Keratinocyte (primary cell): ENCODE measurements at regions not wholly inside any gene's neighbourhood (a gene's known extent, or its start where the extent isn't known, plus 50 kb on each side); places are given as distances from the start of the nearest gene placed in this dataset.

Source experiments
- DNase-seq: peaks from one replicate; pipeline ENCODE4 v3.0.0-alpha.2; 2011; ENCODE audit warnings: low read depth, missing footprints, low spot score
- FAIRE-seq: peaks from 2 replicates; lab custom pipeline; 2011; peaks lifted over from hg19 to GRCh38; lab: Jason Lieb, UNC
- H2AFZ ChIP-seq: 2 replicates; pipeline ENCODE4 v1.6.0; 2012; ENCODE audit warnings: low read length, control low read depth, inconsistent platforms; ENCODE audit not compliant: control insufficient read depth
- H3K27ac ChIP-seq: 2 replicates; pipeline ENCODE4 v1.5.1; 2011; ENCODE audit warnings: low read length; ENCODE audit not compliant: control insufficient read depth, insufficient read depth
- H3K27me3 ChIP-seq: 3 replicates; pipeline ENCODE4 v1.6.0; 2011; ENCODE audit warnings: low read length; ENCODE audit not compliant: control insufficient read depth, insufficient read depth; ENCODE audit errors: extremely low read depth
- H3K36me3 ChIP-seq, 2 experiments: 2 replicates in 1 of 2; 3 replicates in 1 of 2; pipeline ENCODE4 v1.5.1; 2011; ENCODE audit warnings: low read length in 2 of 2, mild to moderate bottlenecking in 1 of 2; ENCODE audit not compliant: control insufficient read depth in 2 of 2, insufficient read depth in 2 of 2; ENCODE audit errors: extremely low read depth in 1 of 2
- H3K4me1 ChIP-seq: 3 replicates; pipeline ENCODE4 v1.5.1; 2011; ENCODE audit warnings: low read length; ENCODE audit not compliant: control insufficient read depth, insufficient read depth; ENCODE audit errors: extremely low read depth
- H3K4me2 ChIP-seq: 3 replicates; pipeline ENCODE4 v1.6.0; 2011; ENCODE audit warnings: low read depth, low read length; ENCODE audit not compliant: control insufficient read depth, insufficient read depth; ENCODE audit errors: extremely low read depth
- H3K4me3 ChIP-seq, 3 experiments: fragments of 200-600 bp in 1 of 3; sonication (generic) in 1 of 3; 2 replicates in 2 of 3; 3 replicates in 1 of 3; pipeline ENCODE4 v1.5.1; 2011 to 2016; ENCODE audit warnings: low read length in 3 of 3, mild to moderate bottlenecking in 3 of 3, control low read depth in 2 of 3, inconsistent platforms in 1 of 3, low read depth in 1 of 3, mixed read lengths in 1 of 3, mixed run types in 1 of 3, moderate library complexity in 1 of 3; ENCODE audit not compliant: control insufficient read depth in 2 of 3, insufficient read depth in 2 of 3; ENCODE audit errors: extremely low read depth in 1 of 3
- H3K79me2 ChIP-seq: 2 replicates; pipeline ENCODE4 v1.6.0; 2012; ENCODE audit warnings: low read length; ENCODE audit not compliant: control insufficient read depth, insufficient read depth
- H3K9ac ChIP-seq: 3 replicates; pipeline ENCODE4 v1.6.0; 2011; ENCODE audit warnings: low read length; ENCODE audit not compliant: control insufficient read depth, insufficient read depth; ENCODE audit errors: extremely low read depth
- H3K9me1 ChIP-seq: 3 replicates; pipeline ENCODE4 v1.6.0; 2011; ENCODE audit warnings: low read length; ENCODE audit not compliant: control insufficient read depth, insufficient read depth; ENCODE audit errors: extremely low read depth
- H3K9me3 ChIP-seq: 2 replicates; pipeline ENCODE4 v1.5.1; 2012; ENCODE audit warnings: low read depth, low read length; ENCODE audit not compliant: control insufficient read depth
- H4K20me1 ChIP-seq: 3 replicates; pipeline ENCODE4 v1.6.0; 2011; ENCODE audit warnings: low read length; ENCODE audit not compliant: control insufficient read depth, insufficient read depth; ENCODE audit errors: extremely low read depth
- CTCF ChIP-seq, 3 experiments: IDR thresholded peaks in 1 of 3; conservative IDR thresholded peaks in 1 of 3; optimal IDR thresholded peaks in 1 of 3; 2 replicates in 2 of 3; 3 replicates in 1 of 3; pipeline versions ENCODE3 to v1.5.1; 2011; ENCODE audit warnings: low read length in 3 of 3, mild to moderate bottlenecking in 3 of 3, moderate library complexity in 2 of 3, control low read depth in 1 of 3, inconsistent platforms in 1 of 3; ENCODE audit not compliant: insufficient read depth in 2 of 3; ENCODE audit errors: extremely low read depth in 1 of 3
- EZH2 ChIP-seq: IDR thresholded peaks from one replicate; pipeline ENCODE4 v1.6.1; 2012; ENCODE audit warnings: inconsistent platforms, mild to moderate bottlenecking, low read length, moderate library complexity
- dilution Hi-C: fragments of 300-500 bp; cut with MboI; formaldehyde crosslinking; loops from one replicate; pipeline ENCODE4 v1.7.0; 2020; ENCODE audit warnings: low sequenced_read_pairs; ENCODE audit not compliant: extremely low pct_ligation_motif_present

GRCh38 chr22:22181341-22181850, 63.2 kb upstream of the VPREB1 start:
- FAIRE-seq (no peak), DNase-seq (no peak)
- no peaks in the 10 kb centered on the region for H3K9me3 ChIP-seq
- no peaks in the 10 kb centered on the region for H3K9me1 ChIP-seq
- H3K4me1 ChIP-seq, result no peaks in the 10 kb centered on the region
- no peak overlapping the region for H3K9ac ChIP-seq
- H3K4me3 ChIP-seq, result no peak overlapping the region
- H3K36me3 ChIP-seq, result no peaks in the 10 kb centered on the region
- no peak overlapping the region for H3K27ac ChIP-seq
- dilution Hi-C loops, result no loop called here
- no peaks in the 10 kb centered on the region for H4K20me1 ChIP-seq
- peaks cover 28% of the 10 kb centered on the region for H3K27me3 ChIP-seq
- TF ChIP-seq CTCF (optimal IDR thresholded peaks at IDR 0.05 in 1 of 3, IDR thresholded peaks at IDR 0.05 in 1 of 3, conservative IDR thresholded peaks at IDR 0.05 in 1 of 3; ENCODE audit: extremely low read depth in 1 of 3, insufficient read depth in 2 of 3, low read length in 3 of 3), result no peak
- no peak for TF ChIP-seq EZH2
- no peak overlapping the region for H2AFZ ChIP-seq
- no peaks in the 10 kb centered on the region for H3K79me2 ChIP-seq
- H3K4me2 ChIP-seq, result no peak overlapping the region

- no peak for DNase-seq
- no peak overlapping the region for H3K9ac ChIP-seq
- no peak for FAIRE-seq
- H3K4me2 ChIP-seq, result no peak overlapping the region
- no peak overlapping the region for H2AFZ ChIP-seq
- H3K4me1 ChIP-seq, result no peaks in the 10 kb centered on the region
- dilution Hi-C loops, result no loop called here
- no peaks in the 10 kb centered on the region for H3K9me3 ChIP-seq
- no peak for TF ChIP-seq EZH2
- TF ChIP-seq CTCF (optimal IDR thresholded peaks at IDR 0.05 in 1 of 3, IDR thresholded peaks at IDR 0.05 in 1 of 3, conservative IDR thresholded peaks at IDR 0.05 in 1 of 3; ENCODE audit: extremely low read depth in 1 of 3, insufficient read depth in 2 of 3, low read length in 3 of 3), result no peak
- no peak overlapping the region for H3K4me3 ChIP-seq
- H4K20me1 ChIP-seq, result no peaks in the 10 kb centered on the region
- no peaks in the 10 kb centered on the region for H3K79me2 ChIP-seq
- no peak overlapping the region for H3K27ac ChIP-seq
- peaks cover 27% of the 10 kb centered on the region for H3K27me3 ChIP-seq
- H3K36me3 ChIP-seq, result no peaks in the 10 kb centered on the region
- no peaks in the 10 kb centered on the region for H3K9me1 ChIP-seq
Measured at GRCh38 chr22:22180738-22181285, 63.8 kb upstream of the VPREB1 start.
